ELR (cell line): ENCODE measurements at regions not wholly inside any gene's neighbourhood (a gene's known extent, or its start where the extent isn't known, plus 50 kb on each side); places are given as distances from the start of the nearest gene placed in this dataset.
"Not testable (repeated sequence)": the region's sequence is repeated elsewhere in the genome, so short reads cannot be mapped to it uniquely, and the experiment has no call there.

Experiments used
- DNase-seq: peaks from one replicate; pipeline ENCODE4 v3.0.0-alpha.2; 2015; ENCODE audit warnings: low read depth

GRCh38 chr3:29141197-29141917 lies 139.5 kb upstream of the RBMS3 start:
- no peak for DNase-seq

GRCh38 chr3:29141918-29142275 lies 139.0 kb upstream of the RBMS3 start:
- no peak for DNase-seq

DNA sequence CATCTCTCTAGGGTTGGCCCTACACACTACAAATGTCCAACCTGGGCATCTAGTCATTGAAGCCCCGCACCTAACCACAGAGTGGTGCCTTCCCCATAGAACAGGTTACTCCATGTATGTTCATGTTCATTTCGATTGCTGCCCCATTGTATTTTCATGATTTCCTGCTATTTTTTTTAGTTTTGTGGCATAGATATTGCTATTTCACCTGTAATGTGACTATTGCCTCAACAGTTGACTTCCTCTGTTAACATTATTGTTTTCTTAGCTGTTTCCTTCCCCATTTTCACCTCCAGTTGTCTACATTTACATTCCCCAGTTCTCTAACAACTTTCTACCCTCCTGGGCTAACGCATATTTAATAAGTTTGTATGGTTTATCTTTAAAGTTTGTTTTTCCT lies 137.7 kb upstream of the RBMS3 start:
- no peak for DNase-seq

- no peak for DNase-seq
These were observed 136.5 kb upstream of the RBMS3 start for GRCh38 chr3:29144361-29144760.

- DNase-seq: peak; percentile 47
These were observed 136.1 kb upstream of the RBMS3 start for GRCh38 chr3:29144807-29145206.

GRCh38 chr3:29145360-29145759 lies 135.5 kb upstream of the RBMS3 start:
- DNase-seq: no peak

DNA sequence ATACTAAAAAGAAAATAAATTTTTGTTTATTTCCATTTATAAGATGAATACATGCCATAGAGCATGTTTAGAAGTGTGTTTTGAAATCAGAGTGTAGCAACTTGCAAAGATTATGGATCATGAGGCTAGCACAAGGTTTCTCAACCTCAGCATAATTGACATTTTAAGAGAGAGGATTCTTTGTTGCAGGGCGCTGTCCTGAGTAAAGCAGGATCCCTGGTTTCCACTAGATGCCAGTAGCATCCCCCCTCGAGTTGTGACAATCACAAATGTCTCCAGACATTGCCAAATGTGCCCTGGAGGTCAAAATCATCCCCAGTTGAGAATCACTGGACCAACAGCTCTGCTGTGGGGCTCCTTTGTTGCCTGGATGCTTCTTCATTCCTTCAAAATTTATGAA lies 128.5 kb upstream of the RBMS3 start:
- DNase-seq: peak; percentile 28

DNA sequence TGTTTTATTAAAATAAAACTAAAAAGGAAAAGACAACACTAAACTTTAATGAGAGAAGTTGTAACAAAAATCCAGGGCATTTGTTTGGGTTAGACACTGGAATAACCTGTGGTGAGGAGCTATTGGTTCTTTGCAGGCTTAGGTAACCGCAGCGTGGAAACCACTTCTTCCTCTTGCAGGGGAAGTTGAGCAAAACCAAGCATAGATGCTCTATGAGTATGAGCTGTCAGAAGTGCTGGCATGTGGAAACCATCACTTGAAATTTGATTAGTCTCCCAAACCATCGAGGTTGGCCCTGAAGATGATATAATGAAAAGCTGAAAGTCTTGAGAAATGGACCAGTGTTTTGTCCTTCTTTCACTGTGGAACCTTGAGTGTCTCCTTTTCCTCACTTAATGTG lies 127.1 kb upstream of the RBMS3 start:
- DNase-seq: no peak

DNA sequence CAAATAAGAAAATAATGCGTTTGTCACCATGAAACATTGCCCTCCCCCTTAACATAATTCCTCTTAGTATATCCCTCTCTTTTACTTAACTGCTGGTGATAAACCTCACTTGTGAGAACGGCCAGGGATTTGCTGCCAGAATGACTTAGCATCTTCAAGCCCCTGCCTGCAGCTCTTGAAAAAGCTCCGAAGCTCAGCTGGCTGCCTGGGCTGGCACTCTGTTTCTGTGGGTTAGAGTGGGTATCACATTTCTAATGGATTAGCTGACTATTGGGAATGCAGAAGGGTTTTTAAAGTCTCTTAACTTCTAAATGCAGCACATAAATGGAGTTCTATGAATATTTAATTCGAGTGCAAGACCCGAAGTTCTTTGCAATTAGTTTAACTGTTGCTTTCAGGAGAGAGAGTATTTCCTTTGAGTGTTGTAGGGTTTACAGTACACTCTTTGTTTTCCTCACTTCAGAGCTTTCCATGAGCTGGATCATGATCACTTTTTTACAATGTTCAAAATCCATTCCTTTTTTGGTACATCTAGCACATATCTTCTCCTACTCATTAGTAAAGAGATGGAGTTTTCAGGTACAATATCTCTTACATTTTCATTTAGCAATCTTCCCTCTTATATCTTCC lies 124.7 kb upstream of the RBMS3 start:
- no peak for DNase-seq

DNA sequence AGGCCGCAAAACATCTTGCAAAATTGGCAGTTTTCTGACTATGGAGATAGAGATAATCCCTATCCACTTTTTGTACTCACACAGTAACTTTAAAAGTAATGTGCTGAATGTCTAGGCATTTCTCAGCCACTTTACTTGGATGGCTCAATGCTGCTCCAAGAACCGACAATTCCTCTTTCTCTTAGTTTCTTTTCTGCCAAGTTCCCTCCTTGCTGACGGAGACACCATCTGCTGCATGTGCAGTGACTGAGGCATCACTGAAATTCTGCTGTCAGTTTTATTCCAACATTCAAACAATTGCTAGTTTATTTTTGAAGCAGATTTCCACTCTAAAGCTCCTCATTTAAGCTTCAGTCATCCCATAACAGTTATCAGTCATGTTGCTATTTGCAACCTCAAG lies 116.0 kb upstream of the RBMS3 start:
- DNase-seq: no peak

DNA sequence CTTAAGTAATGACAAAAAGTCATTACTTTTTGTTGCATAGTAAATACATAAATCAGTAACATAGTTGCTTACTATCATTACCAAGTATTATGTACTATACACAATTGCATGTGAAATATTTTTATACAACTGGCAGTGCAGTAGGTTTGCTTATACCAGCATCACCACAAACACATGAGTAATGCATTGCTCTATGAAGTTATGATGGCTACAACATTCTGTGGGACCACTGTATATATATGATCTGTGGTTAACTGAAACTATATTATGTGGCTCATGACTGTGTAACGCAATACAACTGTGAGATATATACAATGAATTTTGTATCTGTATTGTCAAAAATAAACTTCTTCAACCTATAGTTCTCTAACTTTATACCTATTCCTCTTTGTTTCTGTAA lies 113.7 kb upstream of the RBMS3 start:
- peak; percentile 66 for DNase-seq

DNA sequence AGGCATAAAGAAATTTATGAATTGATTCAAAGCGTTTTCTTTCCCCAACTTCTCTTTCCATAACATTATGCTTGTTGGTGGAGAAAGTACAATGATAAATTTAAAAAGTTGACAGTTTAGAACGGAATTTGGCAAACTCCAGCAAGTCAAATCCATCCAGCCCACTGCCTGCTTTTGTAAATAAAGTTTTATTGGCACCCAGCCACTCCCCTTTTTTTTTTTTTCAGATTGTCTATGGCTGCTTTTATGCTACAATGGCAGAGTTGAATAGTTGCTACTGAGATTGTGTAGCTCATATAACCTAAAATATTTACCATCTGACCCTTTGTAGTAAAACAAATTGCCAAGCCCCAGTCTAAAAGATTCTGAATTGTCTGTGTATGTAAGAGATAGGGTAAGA lies 112.8 kb upstream of the RBMS3 start:
- DNase-seq: no peak

DNA sequence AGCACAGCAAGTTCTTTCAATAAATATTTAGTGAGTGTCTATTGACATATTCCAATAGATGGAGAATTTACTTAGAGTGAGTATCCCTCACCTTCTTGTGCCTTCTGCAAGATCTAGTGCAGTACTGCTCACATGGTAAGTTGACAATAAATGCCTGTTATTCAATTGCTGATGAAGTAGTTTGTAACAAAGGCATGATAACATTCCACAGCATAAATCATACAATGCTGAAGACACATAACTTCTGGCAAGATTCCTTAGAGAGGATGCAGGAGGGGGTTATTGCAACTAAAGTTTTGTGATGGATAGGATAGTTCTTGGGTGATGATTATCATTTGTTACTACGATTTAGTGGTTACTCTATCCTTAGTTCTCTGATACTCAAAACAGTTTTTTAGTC lies 112.2 kb upstream of the RBMS3 start:
- no peak for DNase-seq

DNA sequence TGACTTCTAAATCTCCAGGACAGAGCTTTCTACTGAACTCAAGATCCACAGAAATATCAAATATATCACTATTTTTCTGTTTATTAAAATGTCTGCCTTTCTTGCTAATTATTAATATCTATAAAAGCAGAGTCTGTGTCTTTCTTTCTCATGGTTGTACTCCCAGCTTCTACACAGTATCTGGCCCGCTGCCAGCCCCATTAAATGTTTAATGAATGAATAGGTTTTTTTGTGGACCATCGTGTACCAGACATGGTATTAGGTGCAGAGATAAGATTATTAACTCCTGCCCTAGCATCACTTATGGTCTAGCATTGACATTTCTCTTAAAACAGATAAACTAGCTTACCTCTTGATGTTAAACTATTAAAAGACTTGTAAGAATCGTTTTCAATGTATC lies 111.4 kb upstream of the RBMS3 start:
- no peak for DNase-seq

DNA sequence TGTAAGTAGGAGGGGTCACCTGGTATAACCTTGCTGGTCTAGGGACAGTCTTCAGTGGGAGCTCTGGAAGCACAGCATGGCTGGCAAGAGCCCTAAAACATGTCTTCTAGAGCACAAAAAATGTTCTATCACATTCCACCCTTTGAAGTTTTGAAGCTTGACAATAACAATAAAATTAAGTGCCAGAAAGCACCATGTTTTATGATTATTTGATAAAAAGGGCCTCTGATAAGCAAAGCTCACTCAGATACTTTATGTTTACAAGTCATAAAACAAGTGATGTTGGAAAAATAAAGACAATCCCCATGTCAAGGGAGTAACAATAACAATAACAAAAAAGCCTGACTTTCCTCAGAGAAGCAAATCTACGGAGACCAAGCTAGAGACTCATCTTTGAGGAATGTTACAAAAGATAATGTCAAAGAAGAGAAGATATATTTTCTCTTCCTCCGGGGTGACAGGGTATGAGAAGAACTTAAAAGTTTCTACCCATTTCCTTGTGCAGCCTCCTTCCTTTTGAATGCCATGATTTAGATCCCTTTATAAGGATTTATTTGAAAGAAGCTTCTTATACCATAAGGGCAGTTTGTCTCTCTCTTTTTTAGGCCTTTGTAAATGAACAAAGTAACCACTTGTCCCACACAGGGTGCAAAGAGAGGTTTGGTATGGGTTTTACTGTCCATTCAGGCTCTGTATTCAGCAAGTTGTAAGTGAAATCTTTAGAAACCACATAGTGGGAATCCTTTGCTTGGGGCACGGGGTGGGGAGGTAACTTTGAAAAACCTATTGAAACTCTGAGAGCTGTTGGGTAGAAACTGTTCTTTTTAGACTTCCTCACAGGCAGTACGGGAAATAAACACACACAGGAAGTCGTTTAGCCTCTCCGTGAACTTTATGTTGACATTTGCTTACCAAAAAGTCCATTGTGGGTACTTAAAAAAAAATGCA lies 109.6 kb upstream of the RBMS3 start:
- peak; percentile 76 for DNase-seq

GRCh38 chr3:29176501-29176900 lies 104.4 kb upstream of the RBMS3 start:
- no peak for DNase-seq

- no peak for DNase-seq
These were observed 101.8 kb upstream of the RBMS3 start for GRCh38 chr3:29178809-29179793.

DNA sequence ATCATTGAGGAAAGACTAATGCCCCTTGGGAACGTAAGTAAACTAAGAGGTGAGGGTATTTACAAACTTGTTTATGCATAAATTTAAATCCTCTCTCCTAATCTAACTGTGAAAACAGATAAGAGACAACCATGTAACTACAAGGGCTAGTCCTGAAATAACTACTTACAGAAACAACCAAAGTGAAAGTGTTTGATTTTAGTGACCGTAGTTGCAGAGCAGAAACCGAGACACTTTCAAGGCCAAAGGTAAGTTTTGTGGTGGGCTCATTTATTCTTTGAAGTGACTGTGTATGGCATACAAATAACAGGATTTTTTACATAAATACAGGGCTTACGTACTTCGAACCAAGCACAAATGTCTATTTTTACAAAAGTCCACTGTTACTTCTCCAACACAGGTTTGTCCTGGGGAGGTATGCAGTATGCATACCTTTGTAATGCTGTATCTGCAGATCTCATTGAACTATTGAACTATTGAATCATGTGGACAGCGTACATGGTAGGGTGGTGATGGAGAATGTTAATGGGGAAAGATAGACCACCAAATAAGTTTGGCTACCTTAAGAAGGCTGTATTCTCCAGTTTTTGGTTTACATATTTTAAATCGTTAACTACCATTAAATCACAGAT lies 99.6 kb upstream of the RBMS3 start:
- DNase-seq: no peak

GRCh38 chr3:29181872-29182271 lies 99.0 kb upstream of the RBMS3 start:
- DNase-seq: no peak

- not testable (repeated sequence) for DNase-seq
These were observed 98.0 kb upstream of the RBMS3 start for GRCh38 chr3:29182828-29183227.
